ENCODE measurements at regions not wholly inside any gene's neighbourhood (a gene's known extent, or its start where the extent isn't known, plus 50 kb on each side); places are given as distances from the start of the nearest gene placed in this dataset.
A peak's percentile ranks its signal among the peaks of the same experiment; 100 is the strongest.

DNA sequence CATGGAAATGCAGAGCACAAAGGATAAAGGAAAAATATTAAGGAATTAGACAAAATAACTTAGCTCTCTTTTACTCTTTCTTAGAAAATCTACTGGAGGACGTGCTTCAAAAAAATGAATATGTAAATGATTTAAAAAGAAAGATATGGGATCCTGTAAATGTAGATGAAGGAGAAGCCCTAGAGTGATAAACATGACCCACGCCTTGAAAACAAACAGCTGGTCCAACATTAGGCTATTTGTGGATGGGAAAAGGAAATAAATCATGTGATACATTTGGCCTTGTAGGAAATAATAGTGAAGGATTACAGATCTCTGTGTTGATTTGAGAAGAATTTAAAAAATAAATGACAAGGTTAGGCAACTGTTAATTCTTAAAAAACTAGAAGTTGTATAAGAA lies 492.1 kb upstream of the SLC39A10 start:
- H3K4me1 Mint-ChIP-seq: no peaks in the 10 kb centered on the region
- no peaks in the 10 kb centered on the region for H3K36me3 Mint-ChIP-seq (ENCODE audit: low read depth)
- peaks cover 20% of the 10 kb centered on the region for H3K9me3 Mint-ChIP-seq
- H3K27me3 Mint-ChIP-seq (ENCODE audit: low read depth): no peaks in the 10 kb centered on the region
- TF ChIP-seq, protein P1, sequence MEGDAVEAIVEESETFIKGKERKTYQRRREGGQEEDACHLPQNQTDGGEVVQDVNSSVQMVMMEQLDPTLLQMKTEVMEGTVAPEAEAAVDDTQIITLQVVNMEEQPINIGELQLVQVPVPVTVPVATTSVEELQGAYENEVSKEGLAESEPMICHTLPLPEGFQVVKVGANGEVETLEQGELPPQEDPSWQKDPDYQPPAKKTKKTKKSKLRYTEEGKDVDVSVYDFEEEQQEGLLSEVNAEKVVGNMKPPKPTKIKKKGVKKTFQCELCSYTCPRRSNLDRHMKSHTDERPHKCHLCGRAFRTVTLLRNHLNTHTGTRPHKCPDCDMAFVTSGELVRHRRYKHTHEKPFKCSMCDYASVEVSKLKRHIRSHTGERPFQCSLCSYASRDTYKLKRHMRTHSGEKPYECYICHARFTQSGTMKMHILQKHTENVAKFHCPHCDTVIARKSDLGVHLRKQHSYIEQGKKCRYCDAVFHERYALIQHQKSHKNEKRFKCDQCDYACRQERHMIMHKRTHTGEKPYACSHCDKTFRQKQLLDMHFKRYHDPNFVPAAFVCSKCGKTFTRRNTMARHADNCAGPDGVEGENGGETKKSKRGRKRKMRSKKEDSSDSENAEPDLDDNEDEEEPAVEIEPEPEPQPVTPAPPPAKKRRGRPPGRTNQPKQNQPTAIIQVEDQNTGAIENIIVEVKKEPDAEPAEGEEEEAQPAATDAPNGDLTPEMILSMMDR (IDR thresholded peaks at IDR 0.05; ENCODE audit: unreplicated experiment in 3 of 3): no peak
- no peak overlapping the region for H3K4me3 Mint-ChIP-seq
- H3K27ac Mint-ChIP-seq: no peak overlapping the region

DNA sequence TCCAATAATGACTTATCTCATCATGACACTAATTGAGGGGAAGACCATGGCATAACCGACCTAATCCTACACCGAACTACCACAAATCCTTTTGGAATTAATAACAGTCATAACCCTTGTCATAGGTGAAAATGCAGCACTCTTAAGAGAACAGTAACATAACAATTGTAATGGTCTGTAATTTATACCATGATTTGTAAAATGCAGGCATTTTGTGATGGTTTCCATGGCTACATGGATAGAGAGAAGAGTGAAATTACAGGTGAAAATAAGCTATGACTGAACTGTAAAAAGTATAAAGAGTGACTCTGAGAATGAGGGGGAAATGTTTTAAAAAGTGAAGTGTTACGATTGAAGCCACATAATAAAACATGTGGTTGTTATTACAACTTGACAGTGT lies 494.1 kb upstream of the SLC39A10 start:
- Mint-ChIP-seq H3K36me3 (ENCODE audit: low read depth) (no peaks in the 10 kb centered on the region), H3K4me1 (no peaks in the 10 kb centered on the region), H3K4me3 (no peak overlapping the region), H3K9me3 (peaks cover 19% of the 10 kb centered on the region), H3K27ac (no peak overlapping the region), H3K27me3 (ENCODE audit: low read depth) (no peaks in the 10 kb centered on the region)
- TF ChIP-seq, protein P1 (IDR thresholded peaks at IDR 0.05; ENCODE audit: unreplicated experiment in 3 of 3): no peak

DNA sequence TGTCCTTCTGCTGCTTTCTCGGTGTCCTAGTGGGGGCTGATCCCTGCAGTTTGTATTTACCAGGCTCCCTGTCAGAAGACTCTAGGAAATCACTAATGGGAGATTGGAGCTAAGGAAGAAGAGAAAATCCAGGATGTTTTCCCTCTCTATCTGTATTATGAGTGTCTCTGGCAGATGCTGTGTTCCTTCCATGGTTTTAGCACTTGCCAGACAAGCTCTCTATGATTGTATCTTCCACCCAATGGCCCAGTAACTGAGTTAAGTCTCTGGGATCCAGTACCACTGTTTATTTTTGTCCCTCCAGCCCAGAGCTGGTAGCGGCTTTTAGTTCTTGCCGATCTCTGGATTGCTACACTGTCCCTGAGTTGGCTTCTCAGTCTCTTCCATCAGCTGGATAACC lies 494.8 kb upstream of the SLC39A10 start:
- Mint-ChIP-seq H3K27me3 (ENCODE audit: low read depth) (no peaks in the 10 kb centered on the region), H3K9me3 (peaks cover 12% of the 10 kb centered on the region), H3K4me1 (no peaks in the 10 kb centered on the region), H3K36me3 (ENCODE audit: low read depth) (no peaks in the 10 kb centered on the region), H3K27ac (no peak overlapping the region), H3K4me3 (no peak overlapping the region)
- TF ChIP-seq, protein P1 (IDR thresholded peaks at IDR 0.05; ENCODE audit: unreplicated experiment in 3 of 3): no peak

DNA sequence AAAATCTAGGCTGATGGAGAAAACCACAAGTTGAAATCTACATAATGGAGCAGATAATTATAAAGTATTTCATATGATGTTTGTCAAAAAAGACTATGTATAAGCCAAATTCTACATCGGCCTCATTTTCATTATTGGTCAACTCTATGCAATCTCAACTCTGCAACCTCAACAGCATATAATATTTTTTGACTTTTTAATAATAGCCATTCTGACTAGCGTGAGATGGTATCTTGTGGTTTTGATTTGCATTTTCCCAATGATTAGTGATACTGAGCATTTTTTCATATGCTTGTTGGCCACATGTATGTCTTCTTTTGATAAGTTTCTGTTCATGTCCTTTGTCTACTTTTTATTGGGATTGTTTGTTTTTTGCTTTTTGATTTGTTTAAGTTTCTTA lies 496.1 kb upstream of the SLC39A10 start:
- Mint-ChIP-seq H3K27me3 (ENCODE audit: low read depth) (no peaks in the 10 kb centered on the region), H3K4me1 (no peaks in the 10 kb centered on the region), H3K27ac (no peak overlapping the region)

DNA sequence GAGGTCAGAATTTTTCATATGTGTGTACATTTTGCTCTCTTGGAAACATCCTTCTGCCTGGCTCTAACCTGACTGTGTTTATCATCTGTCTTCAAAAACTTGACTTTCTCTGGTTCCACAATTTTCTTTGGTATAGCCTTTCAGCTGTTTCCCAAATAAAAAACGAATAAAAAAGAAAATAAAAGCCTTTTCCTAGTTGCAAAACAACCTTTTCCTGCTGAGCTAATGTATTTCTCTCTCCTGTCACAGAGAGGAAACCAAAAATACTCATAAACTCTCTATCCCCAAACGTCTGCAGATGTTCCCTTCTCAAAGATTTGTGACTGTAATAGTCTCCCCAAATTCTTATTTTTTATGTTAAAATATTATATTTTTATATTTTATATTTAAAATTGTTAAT lies 505.3 kb upstream of the SLC39A10 start:
- Mint-ChIP-seq H3K27ac (peak overlapping the region in 2 of 3 experiments; percentile 29 to 68), H3K27me3 (ENCODE audit: low read depth) (no peaks in the 10 kb centered on the region), H3K4me3 (no peak overlapping the region), H3K4me1 (peaks cover 4% of the 10 kb centered on the region), H3K36me3 (ENCODE audit: low read depth) (no peaks in the 10 kb centered on the region), H3K9me3 (no peaks in the 10 kb centered on the region)
- TF ChIP-seq, protein P1 (IDR thresholded peaks at IDR 0.05; ENCODE audit: unreplicated experiment in 3 of 3): no peak

More for the DNA sequence above, 496.1 kb upstream of the SLC39A10 start:
- TF ChIP-seq, protein P1 (IDR thresholded peaks at IDR 0.05; ENCODE audit: unreplicated experiment in 3 of 3): no peak
- Mint-ChIP-seq H3K9me3 (peaks cover 11% of the 10 kb centered on the region), H3K36me3 (ENCODE audit: low read depth) (no peaks in the 10 kb centered on the region), H3K4me3 (no peak overlapping the region)

- TF ChIP-seq, protein P1 (IDR thresholded peaks at IDR 0.05; ENCODE audit: unreplicated experiment in 3 of 3): no peak
- H3K4me3 Mint-ChIP-seq: no peak overlapping the region
These were observed 506.2 kb upstream of the SLC39A10 start for GRCh38 chr2:195150819-195151218.

More at GRCh38 chr2:195150819-195151218, 506.2 kb upstream of the SLC39A10 start:
- H3K27me3 Mint-ChIP-seq (ENCODE audit: low read depth): no peaks in the 10 kb centered on the region
- no peak overlapping the region for H3K27ac Mint-ChIP-seq
- peaks cover 4% of the 10 kb centered on the region for H3K4me1 Mint-ChIP-seq
- no peaks in the 10 kb centered on the region for H3K36me3 Mint-ChIP-seq (ENCODE audit: low read depth)
- H3K9me3 Mint-ChIP-seq: no peaks in the 10 kb centered on the region
